Activated T-cell treated with anti-CD3 and anti-CD28 coated beads, Interleukin-2, amount 50 U/mL, for 24 hours (primary cell): ENCODE measurements at regions not wholly inside any gene's neighbourhood (a gene's known extent, or its start where the extent isn't known, plus 50 kb on each side); places are given as distances from the start of the nearest gene placed in this dataset.

Source experiments
- DNase-seq: peaks from one replicate; pipeline ENCODE4 v3.0.0-alpha.2; 2020
- H3K27ac Mint-ChIP-seq: 2 replicates; pipeline ENCODE4 v1.8.0; 2020; ENCODE audit warnings: mild to moderate bottlenecking, mixed read lengths
- H3K27me3 Mint-ChIP-seq: 2 replicates; pipeline ENCODE4 v1.8.0; 2020; ENCODE audit warnings: mixed read lengths
- H3K36me3 Mint-ChIP-seq: 2 replicates; pipeline ENCODE4 v1.8.0; 2020; ENCODE audit warnings: low read depth, mixed read lengths
- H3K4me1 Mint-ChIP-seq: 2 replicates; pipeline ENCODE4 v1.8.0; 2020; ENCODE audit warnings: low read depth, mixed read lengths
- H3K4me3 Mint-ChIP-seq: 2 replicates; pipeline ENCODE4 v1.8.0; 2020; ENCODE audit warnings: mild to moderate bottlenecking, moderate library complexity, mixed read lengths
- H3K9me3 Mint-ChIP-seq: 2 replicates; pipeline ENCODE4 v1.8.0; 2020; ENCODE audit warnings: mixed read lengths

DNA sequence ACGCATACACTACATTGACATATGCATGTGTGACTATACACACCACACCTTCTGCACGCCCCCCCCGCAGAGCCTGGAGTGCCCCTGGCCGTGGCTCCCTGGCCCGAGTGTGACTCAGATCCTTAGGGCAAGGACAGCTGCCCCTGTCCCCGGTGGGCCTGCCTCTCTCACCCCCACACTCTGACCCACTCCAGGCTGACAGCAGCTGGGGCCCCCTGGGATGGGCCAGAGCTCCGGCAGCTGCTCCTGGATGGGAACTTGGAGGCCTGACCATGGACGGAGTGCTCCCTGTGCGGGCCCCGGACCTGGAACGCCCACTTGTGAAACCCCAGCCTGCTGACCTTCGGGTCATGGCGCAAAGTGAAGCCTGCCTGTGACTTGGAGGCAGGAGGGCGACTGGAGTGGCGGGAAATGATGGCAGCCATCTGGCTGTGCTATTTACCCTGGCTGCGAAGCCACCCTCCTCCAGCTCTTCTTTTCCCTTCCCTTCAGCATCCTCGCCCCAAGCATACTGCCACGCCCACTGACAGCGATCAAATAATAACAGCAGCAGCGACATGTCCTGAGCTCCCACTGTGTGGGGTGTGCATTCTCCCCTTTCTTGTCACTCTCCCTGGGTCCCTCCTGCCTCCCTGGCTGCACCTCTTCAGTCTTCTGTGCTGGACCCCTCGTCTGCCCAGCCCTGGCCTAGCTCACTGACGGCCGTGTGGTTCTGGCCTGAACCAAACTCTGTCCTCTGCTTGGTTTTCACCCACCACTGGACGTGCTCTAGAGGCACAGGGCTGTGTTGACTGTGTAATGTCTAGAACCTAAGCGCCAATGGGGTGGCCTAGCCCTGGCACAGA is 90.7 kb upstream of the MEF2A start:
- H3K4me3 Mint-ChIP-seq, result no peak overlapping the region
- no peaks in the 10 kb centered on the region for H3K36me3 Mint-ChIP-seq
- H3K4me1 Mint-ChIP-seq, result peaks cover 41% of the 10 kb centered on the region
- no peaks in the 10 kb centered on the region for H3K9me3 Mint-ChIP-seq
- no peak overlapping the region for H3K27ac Mint-ChIP-seq
- no peaks in the 10 kb centered on the region for H3K27me3 Mint-ChIP-seq
- no peak for DNase-seq

DNA sequence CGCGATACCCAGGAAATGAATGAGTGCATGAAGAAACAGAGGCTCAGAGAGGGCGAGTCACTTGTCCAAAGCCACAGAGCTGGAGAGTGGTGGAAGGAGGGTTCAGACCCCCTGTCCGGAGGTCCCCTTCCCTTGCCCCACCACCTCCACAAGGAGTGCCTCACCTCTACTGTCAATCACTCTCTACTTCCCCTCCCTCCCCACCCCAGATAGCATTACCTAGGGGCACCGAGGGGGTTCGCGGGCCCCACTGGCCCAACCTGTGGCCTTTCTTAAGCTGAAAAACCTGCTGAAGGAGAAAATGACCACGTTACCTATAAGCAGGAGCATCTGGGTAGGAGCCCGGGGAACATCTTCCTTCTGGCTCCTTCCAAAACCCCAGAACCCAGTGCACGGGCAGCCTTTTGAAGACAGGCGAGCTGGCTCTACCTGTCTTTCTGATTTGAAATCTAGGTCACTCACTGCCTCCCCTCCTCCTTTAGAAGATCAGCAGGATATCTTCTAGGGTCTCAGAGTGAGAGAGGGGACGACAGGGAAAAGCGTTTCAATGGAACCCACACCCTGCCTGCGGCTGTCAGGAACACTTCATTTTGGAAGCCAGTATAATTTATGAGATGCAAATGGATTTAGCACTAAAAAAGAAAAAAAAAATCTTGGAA is 89.9 kb upstream of the MEF2A start:
- H3K9me3 Mint-ChIP-seq, result no peaks in the 10 kb centered on the region
- no peak overlapping the region for H3K27ac Mint-ChIP-seq
- H3K27me3 Mint-ChIP-seq, result no peaks in the 10 kb centered on the region
- peaks cover 37% of the 10 kb centered on the region for H3K4me1 Mint-ChIP-seq
- no peak overlapping the region for H3K4me3 Mint-ChIP-seq
- H3K36me3 Mint-ChIP-seq, result no peaks in the 10 kb centered on the region
- no peak for DNase-seq

DNA sequence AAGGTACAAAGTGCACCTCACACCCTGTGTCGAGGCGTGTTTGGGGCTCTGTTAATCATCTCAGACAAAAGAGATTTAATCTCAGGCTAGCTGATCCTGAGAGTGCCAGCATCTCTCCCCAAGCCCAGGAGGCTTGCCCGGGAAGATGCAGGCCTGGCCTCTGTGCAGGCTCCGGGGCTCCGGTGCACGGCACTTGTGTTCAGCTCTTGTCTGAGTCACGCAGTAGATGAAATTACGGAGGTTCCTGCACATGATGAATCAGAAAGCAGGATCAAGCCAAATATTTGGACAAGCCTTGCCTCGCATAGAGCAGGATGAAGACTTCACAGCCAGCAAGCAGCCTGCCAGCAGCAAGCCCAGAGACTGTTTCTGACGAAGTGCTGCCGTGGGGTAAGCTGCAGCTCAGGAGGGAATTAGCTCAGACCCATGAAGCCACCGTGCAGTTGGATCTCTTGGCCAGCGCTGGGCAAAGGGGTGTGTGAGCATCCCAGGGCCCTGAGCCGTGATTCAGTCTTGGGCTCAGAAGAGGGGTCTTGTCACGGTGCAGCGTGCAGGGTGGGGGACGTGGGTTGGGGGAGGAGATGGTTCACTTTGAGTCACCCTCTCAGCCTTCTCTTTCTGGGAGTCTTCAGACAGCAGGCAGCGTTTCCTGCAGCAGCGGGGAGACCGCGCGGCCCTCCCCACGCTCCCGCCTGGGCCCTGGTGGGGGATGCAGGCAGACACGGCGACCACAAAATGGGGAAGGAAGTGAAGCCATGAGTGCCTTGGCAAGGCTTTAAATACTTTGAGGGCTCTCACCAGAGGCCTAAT is 89.2 kb upstream of the MEF2A start:
- peak; percentile 57 for DNase-seq
- Mint-ChIP-seq H3K4me3 (no peak overlapping the region), H3K4me1 (peaks cover 40% of the 10 kb centered on the region), H3K27ac (peak overlapping the region; percentile 59), H3K9me3 (no peaks in the 10 kb centered on the region), H3K36me3 (no peaks in the 10 kb centered on the region), H3K27me3 (no peaks in the 10 kb centered on the region)

DNA sequence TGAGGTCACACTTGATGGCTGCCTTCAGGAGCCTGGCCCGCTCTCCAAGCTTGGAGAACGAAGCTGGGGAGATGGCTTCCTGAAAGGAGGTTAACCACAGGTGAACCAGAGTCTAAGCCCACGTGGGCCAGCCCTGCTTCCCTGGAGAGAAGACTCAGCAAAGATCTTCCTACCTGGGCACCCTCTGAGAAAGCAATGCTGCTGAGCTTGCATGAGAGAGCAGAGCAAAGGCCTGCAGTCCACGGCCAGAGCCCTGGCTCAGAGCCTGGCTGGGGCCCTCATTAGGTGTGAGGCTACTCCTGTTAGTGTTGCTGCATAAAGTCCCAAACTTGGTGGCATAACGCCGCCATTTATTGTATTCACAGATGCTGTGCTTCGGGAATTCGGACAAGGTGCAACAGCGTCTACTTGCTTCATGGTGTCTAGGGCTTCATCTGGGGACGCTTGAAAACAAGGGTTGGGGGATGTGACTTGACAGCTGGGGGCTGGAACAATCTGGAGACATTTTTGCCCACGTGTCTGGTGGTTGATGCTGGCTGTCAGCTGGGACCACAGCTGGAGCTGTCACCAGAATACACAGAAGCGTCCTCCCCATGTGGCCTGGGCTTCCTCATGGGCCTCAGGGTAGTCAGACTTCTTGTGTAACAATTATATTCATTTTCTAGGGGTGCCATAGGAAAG is 87.9 kb upstream of the MEF2A start:
- Mint-ChIP-seq H3K9me3 (no peaks in the 10 kb centered on the region), H3K36me3 (no peaks in the 10 kb centered on the region), H3K27me3 (no peaks in the 10 kb centered on the region), H3K4me1 (peaks cover 40% of the 10 kb centered on the region), H3K4me3 (no peak overlapping the region), H3K27ac (no peak overlapping the region)
- no peak for DNase-seq

DNA sequence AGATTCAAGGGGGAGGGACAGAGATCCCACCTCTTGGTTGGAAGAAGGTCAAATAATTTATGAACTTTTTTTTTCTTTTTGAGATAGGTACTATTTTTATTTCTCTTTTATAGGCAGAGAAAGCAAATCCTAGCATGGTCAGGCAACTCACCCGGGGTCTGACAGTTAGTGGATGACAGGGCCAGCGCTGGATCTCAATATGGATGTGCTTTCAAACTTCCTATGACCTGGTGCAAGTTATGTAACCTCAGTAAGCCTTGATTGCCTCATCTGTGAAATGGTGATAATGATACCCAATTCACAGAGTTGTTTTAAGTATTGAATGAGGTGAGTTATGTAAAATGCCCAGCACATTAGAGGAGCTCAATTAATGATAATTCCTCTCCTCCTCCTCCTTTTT is 86.8 kb upstream of the MEF2A start:
- H3K4me1 Mint-ChIP-seq, result peaks cover 35% of the 10 kb centered on the region
- H3K27me3 Mint-ChIP-seq, result no peaks in the 10 kb centered on the region
- no peak overlapping the region for H3K27ac Mint-ChIP-seq
- no peak for DNase-seq
- H3K9me3 Mint-ChIP-seq, result no peaks in the 10 kb centered on the region
- no peak overlapping the region for H3K4me3 Mint-ChIP-seq
- no peaks in the 10 kb centered on the region for H3K36me3 Mint-ChIP-seq

DNA sequence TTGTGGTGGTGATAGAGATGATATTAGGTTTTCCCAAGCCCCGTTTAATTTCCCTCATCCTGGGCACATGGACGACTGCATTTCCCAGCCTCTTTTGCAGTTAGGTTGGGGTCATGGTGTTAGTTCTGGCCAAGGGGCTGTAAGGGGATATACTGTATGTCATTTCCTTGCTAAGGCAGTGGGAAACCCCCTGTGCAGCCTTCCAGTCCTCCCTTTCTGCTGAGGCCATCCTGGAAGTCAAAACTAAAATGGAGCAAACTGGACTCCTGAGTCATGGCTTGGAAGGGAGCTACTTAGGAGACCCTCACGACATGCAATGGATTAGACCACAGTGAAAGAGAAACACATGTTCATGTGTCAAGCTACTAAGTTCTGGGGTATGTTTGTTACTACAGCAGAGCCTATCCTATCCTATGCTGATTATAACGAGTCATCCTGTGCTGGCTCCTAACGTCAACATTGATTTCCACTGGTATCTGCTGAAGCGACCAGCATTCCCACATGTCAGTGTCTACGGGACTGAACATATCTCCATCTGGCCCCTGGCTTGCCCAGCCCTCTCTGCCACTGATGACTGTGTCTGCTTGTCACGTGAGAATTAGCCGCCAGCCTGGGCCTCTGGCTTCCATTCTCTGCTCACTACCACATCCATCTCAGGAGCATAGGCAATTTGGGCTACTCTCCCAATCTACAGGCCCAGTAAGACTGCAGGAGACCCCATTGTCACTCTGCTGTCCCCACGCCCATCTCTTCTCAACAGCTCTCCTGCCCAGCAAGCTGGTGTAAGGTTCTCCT is 85.6 kb upstream of the MEF2A start:
- H3K27ac Mint-ChIP-seq, result no peak overlapping the region
- no peaks in the 10 kb centered on the region for H3K27me3 Mint-ChIP-seq
- no peak overlapping the region for H3K4me3 Mint-ChIP-seq
- no peaks in the 10 kb centered on the region for H3K36me3 Mint-ChIP-seq
- H3K9me3 Mint-ChIP-seq, result no peaks in the 10 kb centered on the region
- no peak for DNase-seq
- peaks cover 36% of the 10 kb centered on the region for H3K4me1 Mint-ChIP-seq

DNA sequence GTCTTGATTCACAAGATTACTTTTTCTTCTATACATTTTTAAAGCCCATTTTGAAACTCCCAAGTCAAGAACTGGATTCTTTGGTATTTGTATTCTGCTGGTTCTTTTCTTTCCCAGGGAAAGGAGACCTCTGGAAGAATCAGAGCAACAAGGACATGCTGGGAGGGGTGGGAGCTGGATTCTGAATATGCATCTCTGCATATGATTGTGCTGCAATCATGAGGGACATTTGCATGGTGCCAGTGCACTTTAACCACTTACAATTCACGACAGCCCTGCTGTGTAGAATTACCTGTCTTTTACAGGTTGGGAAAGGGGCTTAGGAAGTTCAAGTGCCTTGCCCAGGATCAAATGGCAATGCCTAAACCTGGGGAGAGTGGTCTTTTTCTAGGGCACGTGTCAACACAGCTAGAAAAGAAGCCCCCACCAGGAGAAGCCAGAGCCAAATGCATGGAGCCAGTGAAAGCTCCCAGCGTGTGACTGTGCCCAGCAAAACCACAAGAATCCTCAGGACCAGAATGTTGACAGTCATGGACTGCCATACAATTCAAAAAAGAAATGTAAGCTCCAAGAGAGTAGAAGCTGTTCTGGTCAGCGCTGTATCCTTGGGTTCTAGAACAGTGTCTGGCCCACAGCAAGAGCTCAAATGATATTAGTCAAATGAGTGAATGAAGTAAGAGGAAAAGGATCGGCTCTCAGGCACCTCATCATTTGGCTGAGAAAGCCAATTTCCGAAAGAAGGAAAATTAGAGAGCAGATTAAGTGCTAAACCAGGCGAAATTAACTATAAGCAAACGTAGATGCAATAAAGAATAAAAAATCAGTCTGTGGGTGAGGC is 84.5 kb upstream of the MEF2A start:
- H3K4me3 Mint-ChIP-seq, result no peak overlapping the region
- H3K27me3 Mint-ChIP-seq, result peaks cover 8% of the 10 kb centered on the region
- no peaks in the 10 kb centered on the region for H3K9me3 Mint-ChIP-seq
- no peaks in the 10 kb centered on the region for H3K36me3 Mint-ChIP-seq
- H3K27ac Mint-ChIP-seq, result no peak overlapping the region
- DNase-seq, result no peak
- H3K4me1 Mint-ChIP-seq, result peaks cover 41% of the 10 kb centered on the region

DNA sequence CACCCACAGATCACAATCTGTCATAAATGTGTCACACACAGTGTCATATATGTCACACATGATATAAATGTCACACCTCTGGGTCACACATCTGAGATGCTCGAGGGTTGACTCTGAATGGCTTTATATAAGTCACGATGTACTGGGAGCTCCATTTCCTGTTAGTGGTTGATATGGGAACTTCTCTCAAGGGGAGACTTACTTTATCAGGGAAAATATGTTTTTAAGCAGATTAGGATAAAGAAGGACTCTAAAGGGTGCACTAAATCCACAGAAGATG is 83.9 kb upstream of the MEF2A start:
- Mint-ChIP-seq H3K4me3 (no peak overlapping the region), H3K27ac (no peak overlapping the region), H3K36me3 (no peaks in the 10 kb centered on the region), H3K27me3 (peaks cover 10% of the 10 kb centered on the region), H3K4me1 (peaks cover 39% of the 10 kb centered on the region), H3K9me3 (no peaks in the 10 kb centered on the region)
- DNase-seq, result no peak

DNA sequence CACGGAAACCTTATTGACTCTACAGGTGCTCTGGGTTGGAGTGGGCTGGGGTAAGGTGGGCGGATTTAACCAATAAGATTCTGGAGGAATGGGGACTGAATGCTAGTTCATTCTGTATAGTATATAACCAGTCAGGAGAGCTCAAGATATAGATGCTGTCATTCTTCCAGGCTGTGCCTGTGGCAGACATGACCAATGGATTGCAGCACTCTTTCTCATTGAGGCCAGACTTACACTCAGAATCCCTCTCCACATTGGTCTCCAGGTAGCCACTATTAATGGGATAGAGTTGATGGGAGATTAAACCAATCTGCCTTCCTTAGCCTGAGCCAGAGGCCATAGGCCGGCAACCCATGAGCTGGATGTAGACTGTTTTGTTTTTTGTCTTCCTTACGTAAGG is 82.8 kb upstream of the MEF2A start:
- no peak for DNase-seq
- Mint-ChIP-seq H3K36me3 (no peaks in the 10 kb centered on the region), H3K4me3 (no peak overlapping the region), H3K9me3 (no peaks in the 10 kb centered on the region), H3K4me1 (peaks cover 34% of the 10 kb centered on the region), H3K27ac (no peak overlapping the region), H3K27me3 (peaks cover 15% of the 10 kb centered on the region)

DNA sequence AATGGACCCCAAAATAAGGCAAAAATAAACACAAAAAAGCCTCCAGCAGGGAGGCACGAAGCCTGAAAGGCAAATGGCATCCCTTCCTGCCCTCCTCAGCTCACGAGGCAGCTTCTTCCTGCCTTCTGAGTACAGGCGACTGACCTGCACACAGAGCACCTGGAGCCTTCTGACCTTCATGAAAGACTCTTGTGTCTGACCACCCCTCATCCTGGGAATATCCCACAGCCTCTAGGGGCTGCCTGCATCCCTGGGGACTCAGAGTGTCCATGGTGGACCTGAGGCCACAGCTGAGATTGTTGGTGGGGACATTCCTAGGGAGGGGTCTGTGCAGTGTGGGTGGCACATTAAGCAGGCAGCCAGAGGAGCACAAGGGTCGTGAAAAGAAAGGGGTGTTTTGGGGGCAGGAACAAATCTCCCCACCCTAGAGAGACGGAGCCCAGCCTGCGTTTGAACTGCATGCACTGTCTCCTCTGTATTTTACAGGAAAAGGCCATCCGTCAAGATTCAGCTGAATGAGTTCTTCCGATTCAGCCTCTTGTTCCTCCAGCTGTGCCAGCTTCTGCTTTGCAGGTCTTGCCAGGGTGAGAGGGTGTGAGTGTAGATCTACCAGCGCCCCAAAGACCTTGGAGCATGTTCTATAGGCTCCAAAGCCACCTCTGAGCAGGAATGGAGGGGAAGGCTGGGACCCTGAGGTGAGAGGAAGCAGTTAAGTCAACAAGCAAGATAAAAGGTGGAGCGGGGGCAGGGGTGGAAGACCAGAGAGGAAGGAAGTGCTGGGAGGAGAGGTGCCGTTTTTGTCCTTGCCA is 80.4 kb upstream of the MEF2A start:
- Mint-ChIP-seq H3K27ac (peak overlapping the region; percentile 47), H3K36me3 (no peaks in the 10 kb centered on the region), H3K9me3 (no peaks in the 10 kb centered on the region), H3K4me3 (peak overlapping the region; percentile 46), H3K27me3 (peaks cover 15% of the 10 kb centered on the region), H3K4me1 (peaks cover 31% of the 10 kb centered on the region)
- no peak for DNase-seq

DNA sequence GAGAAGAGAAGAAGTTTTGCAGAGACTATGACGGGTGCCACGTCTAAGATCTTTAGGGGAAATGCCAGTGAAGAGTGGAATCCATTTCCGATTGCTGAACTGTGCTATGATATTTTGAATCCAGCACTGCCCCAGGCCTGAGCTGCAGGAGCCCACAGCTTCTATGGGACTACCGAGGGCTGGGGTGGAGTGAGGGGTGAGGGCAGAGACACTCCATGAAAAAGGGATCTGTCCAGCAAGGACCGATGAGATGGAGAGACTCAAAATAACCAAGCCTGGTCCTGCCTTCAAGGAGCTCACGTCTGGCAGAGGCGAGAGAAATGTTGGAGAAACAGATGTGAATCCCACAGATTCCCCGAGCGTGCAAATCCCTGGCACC is 79.8 kb upstream of the MEF2A start:
- H3K27ac Mint-ChIP-seq, result peak overlapping the region; percentile 51
- no peaks in the 10 kb centered on the region for H3K9me3 Mint-ChIP-seq
- H3K4me1 Mint-ChIP-seq, result peaks cover 31% of the 10 kb centered on the region
- H3K36me3 Mint-ChIP-seq, result no peaks in the 10 kb centered on the region
- H3K4me3 Mint-ChIP-seq, result peak overlapping the region; percentile 46
- no peak for DNase-seq
- peaks cover 15% of the 10 kb centered on the region for H3K27me3 Mint-ChIP-seq

DNA sequence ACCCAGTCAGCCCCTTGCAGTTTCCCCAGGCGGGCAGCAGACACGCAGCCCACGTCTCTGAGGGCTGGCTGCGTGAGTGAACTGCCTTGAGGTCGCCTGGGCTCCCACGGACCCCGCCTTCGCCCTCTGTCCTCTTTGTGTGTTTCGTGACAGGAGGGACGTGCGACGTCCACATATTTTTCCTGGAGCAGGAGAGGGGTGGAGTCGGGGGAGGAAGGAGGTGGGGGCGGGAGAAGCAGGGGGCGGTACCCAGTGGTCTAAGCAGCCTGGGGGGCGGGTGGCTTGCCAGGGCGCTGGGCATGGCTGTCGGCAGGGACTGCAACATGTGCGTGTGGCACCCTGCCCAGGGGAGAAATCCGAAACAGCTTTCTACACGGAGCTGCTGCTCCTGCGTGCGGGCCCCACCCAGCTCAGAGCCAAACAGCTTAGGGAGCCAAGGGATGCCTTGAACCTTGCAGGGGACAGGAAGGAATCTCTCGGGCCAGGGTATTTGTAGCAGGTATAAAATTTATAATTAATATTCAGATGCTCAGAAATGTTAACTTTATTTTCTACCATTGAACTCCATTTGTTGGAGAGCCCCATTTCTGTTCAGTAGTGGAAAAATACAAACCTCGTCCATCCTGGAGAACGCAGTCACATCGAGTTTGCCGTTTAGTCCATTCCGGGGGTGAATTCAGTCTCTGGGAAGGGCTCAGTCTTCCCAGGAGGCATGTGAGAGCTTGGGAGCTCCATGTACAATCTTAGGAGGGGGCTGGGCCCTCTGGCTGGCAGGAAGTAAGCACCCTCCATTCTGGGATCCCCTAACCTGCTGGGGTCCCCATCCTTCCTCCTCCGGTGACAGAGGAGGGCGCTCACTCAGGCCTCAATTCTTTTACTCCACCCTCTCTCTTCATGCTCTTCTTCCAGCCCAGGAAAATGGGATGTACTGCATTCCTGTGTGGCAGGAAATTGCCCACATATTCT is 79.1 kb upstream of the MEF2A start:
- Mint-ChIP-seq H3K36me3 (no peaks in the 10 kb centered on the region), H3K9me3 (no peaks in the 10 kb centered on the region), H3K27me3 (peaks cover 15% of the 10 kb centered on the region), H3K27ac (no peak overlapping the region), H3K4me1 (peaks cover 28% of the 10 kb centered on the region), H3K4me3 (peak overlapping the region; percentile 46)
- DNase-seq, result no peak
